GM19043 (cell line): ENCODE measurements at regions not wholly inside any gene's neighbourhood (a gene's known extent, or its start where the extent isn't known, plus 50 kb on each side); places are given as distances from the start of the nearest gene placed in this dataset.

Experiments
- ATAC-seq: cut with Tn5 transposase; IDR thresholded peaks from one replicate; pipeline ENCODE4 v1.9.1; 2021; ENCODE audit warnings: low read depth; ENCODE audit not compliant: unreplicated experiment

DNA sequence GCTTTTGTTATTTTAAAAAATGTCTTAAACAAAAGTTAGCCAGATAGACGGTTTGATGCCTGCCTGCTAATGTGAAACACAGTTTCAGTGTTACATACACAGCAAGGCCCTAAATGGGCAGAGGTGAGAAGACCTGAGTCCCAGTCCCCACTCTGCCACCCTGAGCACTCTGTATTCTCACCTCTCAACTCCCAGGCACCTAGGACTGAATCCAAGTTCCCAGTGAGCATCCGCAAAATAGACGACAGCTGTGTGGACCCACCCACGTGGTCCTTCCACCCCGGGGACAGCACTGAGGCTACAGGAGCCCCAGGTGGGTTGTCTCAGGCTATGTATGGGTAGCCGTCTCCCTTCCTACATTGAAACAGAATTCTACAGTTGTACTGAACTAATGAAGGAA, 111.5 kb downstream of the RPL27A start:
- no peak for ATAC-seq

DNA sequence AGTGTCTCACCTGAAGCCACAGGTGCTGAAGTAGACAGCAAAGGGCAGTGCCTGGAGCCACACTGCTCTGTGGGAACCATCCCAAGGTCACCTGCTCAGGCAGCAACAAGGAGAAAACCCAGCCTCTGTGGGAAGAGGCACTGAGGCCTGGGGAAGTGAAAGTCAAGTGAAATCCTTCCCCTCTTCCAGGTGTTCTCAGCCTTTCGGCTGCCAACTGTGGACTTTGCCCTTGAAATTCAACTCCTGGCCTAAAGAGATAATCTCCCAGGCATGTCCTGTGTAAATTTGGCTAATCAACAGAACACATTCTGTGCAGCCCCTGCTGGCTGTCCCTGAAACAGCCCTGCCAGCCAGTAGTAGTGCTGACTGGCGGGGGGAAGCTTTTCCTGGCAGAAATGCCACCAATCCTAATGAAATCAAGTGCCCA, 112.1 kb downstream of the RPL27A start:
- no peak for ATAC-seq

DNA sequence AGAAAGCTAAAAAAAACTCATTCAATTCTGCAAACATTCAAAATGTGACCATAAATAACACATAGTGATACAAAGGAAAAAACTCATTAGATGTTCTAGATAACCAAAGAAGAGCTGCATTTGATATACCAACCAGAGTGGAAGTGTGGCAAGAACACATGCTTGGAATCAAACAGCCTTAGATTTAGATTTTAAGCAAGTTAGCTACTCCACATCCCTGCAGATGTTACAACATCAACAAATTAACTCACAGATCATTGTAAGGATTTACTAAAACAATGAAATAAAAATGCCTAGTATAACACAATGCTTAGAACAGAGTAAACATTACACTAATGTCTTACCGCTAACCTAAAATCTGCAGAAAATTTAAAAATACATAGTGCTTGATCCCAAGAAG, 114.0 kb upstream of the AKIP1 start:
- no peak for ATAC-seq

DNA sequence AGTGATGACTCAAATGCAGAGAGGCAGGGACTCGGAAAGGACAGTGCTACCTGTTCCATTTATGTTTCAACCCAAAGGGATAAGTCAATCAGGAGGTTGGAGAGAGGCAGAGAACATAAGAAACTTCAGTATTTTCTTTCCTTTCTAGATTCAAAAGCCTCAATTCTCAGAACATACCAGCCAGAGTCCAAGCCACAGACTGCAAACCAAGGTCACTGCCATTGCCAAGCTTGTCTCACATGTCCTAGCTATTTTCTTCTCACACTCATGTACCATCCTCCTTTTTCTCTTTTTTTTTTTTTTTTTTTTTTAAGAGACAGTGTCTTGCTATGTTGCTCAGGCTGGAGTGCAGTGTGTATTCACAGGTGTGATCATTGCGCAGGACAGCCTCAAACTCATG, 111.7 kb upstream of the AKIP1 start:
- ATAC-seq, result no peak

DNA sequence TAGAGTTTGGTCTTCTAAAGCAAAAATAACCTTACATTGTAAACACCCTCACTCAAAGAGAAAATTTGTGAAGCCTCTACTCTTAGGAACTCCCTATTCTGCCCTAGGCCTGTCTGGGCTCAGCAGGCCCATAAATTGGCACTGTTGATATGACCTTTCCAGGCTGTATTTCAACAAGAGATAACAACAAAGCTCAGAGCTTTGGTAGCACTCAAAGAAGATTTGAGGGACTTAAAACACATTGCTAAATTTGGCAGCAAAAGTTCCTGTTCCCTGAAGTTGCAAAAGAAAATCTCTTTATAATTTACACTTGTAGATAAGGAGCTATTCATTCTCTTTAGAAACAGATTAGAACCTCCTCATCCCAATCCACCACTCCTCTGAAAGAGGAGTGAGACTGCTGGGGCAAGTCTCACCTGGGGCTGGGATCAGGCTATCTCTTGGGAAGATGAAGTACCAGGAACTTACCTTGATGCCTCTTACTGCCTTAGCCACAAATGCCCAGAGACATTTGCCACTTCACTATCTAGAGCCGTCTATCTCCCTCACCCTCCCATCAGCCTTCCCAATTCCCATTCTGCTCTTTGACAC, 110.4 kb upstream of the AKIP1 start:
- ATAC-seq, result no peak

DNA sequence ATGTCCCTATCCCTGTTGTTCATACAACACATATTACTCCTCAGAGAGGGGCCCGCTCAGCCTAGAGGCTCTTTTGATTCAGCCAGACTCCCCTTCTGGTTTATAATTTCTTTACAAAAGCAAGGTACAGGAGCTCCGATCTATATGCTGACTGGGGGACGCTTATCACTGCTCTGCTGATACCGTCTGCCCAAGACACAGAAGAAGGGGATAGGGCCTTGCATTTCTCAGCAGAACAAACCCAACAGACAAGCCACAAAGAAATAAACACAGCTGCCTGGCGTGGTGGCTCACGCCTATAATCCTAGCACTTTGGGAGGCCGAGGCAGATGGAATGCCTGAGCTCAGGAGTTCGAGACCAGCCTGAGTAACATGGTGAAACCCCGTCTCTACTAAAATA, 109.9 kb upstream of the AKIP1 start:
- ATAC-seq, result no peak

DNA sequence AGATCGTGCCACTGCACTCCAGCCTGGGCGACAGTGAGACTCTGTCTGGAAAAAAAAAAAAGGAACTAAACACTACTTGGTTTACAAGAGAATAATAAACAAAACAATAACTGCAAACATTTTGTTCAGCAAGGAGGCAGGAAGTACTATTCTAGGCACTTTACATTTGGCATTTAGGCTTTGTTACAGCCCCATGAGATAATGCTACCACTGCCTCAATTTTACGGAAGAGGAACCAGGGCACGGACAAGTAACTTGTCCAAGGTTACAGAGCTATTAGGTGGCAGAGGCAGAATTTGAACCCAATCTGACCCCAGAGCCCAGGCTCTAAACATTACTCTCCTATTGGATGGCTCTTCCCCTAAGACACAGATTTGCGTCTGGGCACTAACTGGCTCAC, 108.7 kb upstream of the AKIP1 start:
- ATAC-seq, result no peak

DNA sequence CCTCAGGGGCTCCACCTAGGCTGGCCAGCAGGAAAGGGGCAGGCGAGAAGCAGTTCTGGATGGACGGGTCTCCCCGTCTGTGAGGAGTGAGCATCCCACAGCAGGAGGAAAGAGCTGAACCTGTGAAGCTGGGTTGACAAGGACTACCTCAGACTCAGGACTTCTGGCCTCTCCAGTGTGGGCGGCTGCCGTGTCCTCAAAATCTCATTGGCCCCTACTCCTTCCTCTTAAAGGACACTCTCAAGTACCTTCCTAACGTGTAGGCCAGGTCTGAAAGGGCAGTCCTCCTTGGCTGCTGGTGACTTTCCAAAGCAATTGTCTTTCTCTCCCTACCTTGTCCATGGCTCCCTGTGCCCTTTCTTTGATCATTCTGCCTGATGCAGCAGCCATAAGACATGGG, 107.0 kb upstream of the AKIP1 start:
- no peak for ATAC-seq

DNA sequence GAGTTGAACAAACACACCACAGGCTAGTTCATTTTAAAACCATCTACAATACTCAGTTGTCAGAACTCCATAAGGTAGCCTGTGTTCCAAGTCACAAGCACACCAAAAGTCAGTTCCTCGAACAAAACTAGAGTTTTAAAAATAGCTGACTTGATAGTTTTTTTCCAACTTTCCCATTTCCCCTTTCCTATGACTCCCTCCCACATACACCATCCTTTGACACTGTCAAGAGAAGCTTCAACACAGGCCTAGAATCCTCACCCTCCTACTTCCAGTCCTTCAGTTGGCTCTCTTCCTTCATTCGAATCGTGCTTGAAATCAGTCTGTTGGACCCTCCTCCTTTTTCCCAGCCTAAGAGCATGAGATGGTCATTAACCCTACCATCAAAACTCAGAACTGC, 105.7 kb upstream of the AKIP1 start:
- ATAC-seq, result no peak

DNA sequence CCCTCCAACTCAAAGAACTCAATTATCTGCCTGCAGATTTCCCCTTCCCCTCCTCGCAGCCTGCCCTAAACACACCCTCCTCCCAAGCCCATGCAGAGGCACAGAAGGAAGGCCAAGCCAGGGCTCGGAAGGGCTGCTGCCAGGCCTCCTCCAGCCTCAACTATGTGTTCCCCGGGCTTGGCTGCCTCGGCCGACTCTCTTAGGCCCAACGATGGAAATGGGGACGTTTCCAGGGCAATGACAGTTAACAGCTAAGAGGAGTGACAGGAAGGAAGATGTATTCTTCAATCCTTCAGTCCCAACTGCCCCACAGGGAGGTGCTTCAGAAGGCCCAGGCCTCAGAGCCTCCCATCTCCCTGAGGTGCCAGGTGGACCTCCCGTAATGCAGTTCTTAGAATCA, 104.0 kb upstream of the AKIP1 start:
- ATAC-seq, result no peak

DNA sequence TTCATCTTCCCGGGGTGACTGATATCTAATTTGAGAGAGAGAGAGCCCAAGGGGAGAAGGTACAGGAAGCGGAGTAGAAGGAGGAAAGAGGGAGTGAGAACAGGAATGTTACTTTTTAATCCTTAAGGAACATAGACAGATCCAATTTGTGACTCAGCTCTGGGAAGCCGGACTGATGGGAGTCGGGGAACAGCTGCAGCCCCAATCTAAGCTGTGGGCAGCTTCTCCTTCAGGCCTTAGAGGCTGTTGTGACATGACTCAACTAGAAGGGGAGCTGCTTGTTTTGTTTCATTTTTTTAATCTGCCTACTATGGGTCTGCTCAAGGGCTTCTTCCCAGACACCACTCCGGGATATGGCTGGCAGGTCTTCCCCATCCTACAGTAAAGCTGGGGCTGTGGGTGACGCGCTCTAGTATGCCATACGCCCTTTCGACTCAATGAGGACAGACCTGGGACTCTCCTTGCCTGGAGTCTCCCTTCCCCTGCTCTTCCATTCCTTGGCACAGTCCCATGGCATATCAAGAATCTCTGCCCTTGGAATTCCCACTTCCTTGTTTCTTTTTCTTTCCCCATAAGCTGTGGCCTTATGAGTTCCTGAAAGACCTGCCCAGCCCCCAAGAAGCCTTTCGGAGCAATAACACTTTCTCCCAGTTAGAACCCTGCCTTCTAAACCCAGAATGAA, 103.3 kb upstream of the AKIP1 start:
- ATAC-seq, result no peak

DNA sequence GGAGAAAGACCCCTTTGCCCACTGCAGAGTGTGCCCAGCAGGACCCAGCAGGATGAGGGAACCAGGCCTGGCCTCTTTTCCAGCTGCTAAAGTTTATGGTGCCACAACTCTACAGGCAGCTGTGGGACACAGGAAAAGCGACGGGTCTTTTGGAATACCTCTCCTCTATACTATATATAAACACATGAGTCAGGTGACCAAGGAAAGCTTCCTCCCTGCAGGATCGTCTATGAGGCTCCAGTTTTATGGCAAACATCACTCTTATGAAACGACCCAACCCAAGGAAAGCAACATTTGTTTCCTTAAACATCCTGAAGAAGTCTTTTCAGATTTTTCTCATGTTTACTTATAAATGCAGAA, 102.8 kb upstream of the AKIP1 start:
- ATAC-seq, result no peak

DNA sequence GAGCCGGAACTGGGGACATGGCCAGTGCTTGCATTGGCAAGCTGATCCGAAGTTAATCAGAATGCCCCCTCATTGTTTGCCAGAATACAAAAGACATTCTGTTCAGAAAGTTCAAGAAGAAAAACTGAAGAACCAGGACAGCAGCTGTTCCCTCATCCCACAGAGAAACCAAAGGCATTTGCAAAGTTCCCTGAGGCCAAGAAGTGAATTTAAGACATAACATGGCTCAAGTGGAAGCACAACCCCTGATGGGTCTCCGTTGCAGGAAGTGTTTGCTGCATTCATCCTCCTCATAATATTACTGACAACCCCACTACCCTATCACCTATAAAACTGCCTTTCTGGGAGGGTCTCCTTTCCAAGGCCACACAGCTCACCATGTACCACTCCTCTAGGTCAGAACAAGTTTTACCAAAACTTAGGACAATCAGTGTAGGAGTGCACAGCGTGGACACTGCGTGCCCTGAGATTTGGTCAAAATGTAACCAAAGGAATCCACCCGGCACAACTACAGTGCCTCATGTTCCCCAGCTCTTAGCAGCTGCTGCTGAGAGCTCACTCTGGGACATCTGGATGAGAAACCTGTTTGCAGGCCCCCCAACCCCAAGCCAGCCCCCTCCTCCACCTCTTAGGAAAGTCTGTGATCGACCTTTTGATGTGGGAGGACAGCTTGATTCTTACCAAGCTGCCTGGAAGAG, 101.6 kb upstream of the AKIP1 start:
- ATAC-seq, result no peak

DNA sequence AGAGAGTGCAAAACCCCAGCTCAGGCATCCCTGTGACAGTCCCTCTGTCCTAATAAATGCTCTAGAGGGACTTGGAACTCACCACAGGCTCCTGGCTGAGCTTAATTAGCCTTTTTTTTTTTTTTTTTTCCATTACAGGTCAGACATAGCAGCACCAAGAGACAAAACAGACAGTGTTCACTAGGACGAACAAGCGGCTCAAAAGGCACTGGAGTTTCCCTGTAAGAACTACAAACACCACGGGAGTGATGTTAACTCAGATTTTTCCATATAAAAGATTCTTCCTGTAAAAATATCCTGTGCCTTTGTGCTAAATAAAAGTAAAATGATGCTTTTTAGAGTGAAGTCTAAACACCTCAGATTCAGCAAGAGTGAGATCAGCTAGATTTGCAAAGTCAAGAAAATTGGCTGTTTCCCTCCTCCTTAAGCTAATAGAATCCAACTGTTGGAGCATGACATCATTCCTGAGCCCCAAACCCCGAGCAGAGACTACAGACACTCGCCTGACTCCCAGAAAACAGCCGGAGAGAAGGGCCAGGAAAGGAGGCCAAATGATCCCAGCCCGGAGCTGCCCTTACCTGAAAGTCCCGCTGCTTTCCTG, 101.0 kb upstream of the AKIP1 start:
- ATAC-seq, result no peak

DNA sequence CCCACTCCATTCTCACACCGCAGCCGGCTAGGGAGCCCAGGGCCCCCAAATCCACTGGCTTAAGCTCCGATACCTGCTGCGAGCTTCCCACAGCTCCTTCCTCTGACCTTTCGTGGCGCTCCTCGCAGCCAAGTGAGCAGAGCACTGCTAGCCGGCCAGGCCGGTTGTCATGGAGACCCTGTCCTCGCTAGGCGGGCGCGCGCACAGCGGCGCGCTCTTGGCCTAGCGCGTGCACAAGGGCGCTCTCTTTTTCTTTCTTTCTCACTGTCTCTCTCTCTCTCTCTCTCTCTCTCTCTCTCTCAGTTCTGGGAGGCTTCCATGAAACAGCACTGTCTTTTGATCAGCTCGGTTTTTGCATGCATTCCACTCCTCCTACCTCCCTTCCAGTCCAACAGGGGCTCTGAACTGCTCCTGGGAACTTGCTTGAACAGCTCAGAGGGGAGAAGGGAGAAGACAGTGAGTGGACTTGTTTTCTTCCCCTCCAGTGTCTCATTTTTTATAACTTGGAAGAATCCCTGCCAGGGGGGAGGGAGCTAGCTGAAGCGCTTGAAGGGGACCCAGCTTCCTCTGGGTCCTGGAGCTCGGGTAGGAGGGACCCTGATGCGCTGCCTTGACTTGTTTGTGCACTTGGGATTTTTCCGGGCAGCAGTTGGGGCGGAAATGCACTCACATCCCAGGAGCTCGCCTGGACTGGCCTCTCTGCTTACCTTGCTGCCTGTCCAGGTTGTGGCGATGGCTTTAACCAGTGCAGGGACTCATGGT, 100.3 kb upstream of the AKIP1 start:
- no peak for ATAC-seq

DNA sequence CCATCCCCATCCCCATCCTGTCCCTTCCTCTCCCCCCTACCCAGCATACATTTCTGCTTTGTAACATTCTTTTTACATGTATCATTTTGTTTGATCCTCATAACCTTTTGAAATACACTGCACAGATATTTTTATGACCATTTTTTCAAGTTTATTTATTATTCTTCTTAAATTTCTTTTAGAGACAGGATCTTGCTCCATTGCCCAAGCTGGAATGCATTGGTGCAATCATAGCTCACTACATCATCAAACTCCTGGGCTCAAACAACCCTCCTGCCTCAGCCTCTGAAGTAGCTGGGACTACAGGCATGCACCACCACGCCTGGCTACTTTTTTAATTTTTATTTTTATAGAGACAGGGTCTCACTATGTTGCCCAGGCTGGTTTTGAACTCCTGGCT, 99.4 kb upstream of the AKIP1 start:
- no peak for ATAC-seq

DNA sequence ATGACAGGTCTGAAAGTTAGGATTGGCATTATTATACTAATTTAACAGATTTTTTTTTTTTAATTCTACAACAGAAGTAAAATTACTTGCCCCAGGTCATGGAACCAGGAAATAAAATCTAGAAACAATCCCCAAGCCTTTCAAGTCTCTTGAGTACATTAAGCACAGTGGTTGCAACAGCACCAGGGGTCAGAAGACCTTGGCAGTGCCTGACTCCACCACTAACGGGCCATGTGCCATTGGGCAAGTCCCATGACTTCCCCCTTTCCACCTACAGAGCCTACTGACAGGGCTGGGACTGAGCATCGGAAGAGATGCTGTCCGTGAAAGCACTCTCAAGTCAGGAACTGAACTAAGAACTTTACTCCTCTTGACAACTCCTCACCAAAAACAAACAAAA, 98.6 kb upstream of the AKIP1 start:
- ATAC-seq, result no peak

DNA sequence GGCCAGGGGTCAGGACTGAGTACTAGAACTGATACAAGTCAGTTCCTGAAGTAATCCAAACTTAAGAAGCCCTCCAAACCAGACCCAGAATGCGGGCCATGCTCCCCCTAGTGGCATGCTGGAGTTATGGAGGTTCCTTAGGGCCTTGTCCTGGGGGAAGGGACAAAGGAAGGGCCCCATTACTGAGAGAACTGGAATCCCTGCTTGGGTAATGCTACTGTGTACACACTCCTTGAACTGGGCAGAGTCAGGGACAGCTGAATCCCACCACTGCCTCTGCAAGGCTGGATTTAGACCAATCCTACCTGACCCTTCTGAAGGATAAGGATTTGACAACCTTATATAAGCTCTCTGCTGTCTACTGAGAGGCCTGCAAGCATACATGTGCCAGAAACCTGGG, 97.3 kb upstream of the AKIP1 start:
- ATAC-seq, result no peak

DNA sequence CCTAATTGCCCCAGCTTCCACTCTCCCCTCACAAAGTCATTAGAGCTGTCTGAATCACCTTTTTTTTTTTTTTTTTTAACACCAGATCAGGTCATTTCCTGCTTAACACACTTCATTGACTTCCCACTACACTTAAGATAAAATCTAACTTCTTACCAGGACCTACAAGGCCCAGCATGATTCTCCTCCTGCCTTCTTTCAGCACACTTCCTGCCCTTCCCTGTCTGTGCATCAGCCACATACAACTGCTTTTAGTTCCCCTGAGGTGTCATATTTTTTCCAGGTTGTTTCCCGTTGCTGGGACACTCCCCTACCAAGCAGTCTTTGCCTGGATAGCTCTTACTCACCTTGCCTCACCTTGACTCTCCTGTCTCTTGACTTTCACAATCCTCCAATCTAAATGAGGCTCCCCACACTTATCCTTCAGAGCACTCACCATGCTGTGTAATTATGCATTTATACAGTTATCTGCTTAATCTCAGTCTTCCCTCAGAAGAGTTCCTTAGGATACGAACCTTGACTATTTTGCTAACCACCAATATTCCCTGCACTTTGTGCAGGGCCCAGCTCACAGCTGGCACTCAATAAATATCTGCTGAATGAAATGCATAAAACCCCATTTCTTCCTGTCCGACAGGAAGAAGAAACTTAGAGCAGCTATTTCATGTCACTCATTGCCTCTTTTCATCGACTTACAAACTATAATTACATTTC, 96.6 kb upstream of the AKIP1 start:
- no peak for ATAC-seq

DNA sequence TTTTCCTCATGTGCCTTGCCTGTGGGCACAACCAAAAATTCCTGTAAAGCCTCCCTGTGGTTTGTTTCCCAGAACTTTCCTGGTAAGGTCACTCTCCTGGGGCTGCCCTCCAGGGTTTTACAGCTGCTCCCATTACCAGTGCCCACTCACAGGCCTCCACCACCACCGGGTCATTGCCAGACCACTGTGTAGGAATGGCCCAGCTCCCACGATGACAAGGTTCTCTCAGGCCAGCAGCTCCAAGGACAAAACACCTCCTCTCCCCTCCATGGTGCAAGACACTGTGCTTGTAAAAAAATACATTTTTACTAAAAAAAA, 96.1 kb upstream of the AKIP1 start:
- no peak for ATAC-seq

DNA sequence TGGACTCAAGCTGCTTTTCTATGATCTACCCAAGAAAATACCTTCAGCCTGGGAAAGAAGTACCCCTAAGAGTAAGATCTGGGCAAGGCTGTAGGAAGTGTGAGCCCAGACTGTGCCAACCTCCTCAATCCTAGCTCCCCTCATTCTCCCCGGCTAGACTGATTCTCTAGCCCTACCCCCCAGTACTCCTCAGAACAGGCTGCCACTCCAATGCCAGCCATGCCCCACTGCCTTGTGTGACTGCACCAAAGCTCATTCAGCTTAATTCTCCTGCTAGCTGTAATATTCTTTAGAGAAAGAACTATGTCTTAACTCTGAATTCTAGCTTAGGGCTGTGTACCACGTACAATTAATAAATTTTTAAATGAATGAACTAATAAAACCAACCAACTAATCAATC, 92.6 kb upstream of the AKIP1 start:
- no peak for ATAC-seq
